BE2C (cell line): ENCODE measurements at regions not wholly inside any gene's neighbourhood (a gene's known extent, or its start where the extent isn't known, plus 50 kb on each side); places are given as distances from the start of the nearest gene placed in this dataset.

Experiments used
- DNase-seq: peaks from one replicate; pipeline ENCODE4 v3.0.0-alpha.2; 2020
- H3K27me3 ChIP-seq: fragments of 250-450 bp; sonication (Bioruptor Pico); 2 replicates; pipeline ENCODE4 v1.5.1; 2020; ENCODE audit warnings: mild to moderate bottlenecking
- H3K36me3 ChIP-seq: fragments of 250-450 bp; sonication (Bioruptor Pico); 2 replicates; pipeline ENCODE4 v1.5.1; 2020; ENCODE audit warnings: mild to moderate bottlenecking
- H3K4me1 ChIP-seq: fragments of 250-450 bp; sonication (Bioruptor Pico); 2 replicates; pipeline ENCODE4 v1.5.1; 2020
- H3K4me3 ChIP-seq: 2 replicates; pipeline ENCODE4 v1.5.1; 2011; ENCODE audit warnings: low read depth, low read length
- H3K9me3 ChIP-seq: fragments of 250-450 bp; sonication (Bioruptor Pico); 2 replicates; pipeline ENCODE4 v1.5.1; 2020
- TF ChIP-seq, protein P1 (sequence below): IDR thresholded peaks from 2 replicates; pipeline ENCODE4 v1.5.1; 2012; ENCODE audit warnings: mild to moderate bottlenecking, low read depth, low read length

DNA sequence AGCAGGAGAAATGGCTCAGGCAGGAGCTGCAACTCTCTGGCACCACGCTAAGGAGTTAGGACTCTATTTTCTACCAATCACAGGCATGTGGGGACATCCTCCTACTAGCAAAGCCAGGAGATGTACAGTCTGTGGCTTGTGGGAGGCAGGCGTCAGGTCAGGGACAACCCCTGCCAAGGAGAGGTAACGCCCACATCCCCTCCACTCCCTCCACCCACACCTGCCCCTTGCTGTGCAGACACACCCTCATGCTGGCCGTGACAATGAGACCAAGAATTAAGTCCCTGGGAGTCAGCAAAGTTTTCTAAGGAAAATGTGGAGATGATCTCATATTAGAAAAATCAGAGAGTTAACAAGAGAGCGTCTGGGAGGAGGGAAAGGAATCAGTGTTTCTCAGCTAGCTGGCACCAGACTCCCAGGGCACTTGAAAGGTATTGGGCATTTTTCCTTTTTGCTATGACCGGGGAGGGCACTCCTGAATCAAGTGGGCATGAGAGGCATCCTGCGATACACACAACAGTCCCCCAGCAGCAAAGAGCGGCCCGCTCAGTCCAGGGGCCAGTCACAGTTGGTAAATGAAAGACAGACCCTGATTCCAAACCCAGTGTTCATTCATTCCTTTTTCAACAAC lies 87.3 kb upstream of the RPL38 start:
- Histone ChIP-seq H3K4me3 (no peak overlapping the region), H3K4me1 (no peaks in the 10 kb centered on the region), H3K9me3 (0 out of 2 replicates have a peak, but pooled peaks cover 3% of the 10 kb centered on the region), H3K27me3 (no peaks in the 10 kb centered on the region), H3K36me3 (no peaks in the 10 kb centered on the region)
- TF ChIP-seq, protein P1, sequence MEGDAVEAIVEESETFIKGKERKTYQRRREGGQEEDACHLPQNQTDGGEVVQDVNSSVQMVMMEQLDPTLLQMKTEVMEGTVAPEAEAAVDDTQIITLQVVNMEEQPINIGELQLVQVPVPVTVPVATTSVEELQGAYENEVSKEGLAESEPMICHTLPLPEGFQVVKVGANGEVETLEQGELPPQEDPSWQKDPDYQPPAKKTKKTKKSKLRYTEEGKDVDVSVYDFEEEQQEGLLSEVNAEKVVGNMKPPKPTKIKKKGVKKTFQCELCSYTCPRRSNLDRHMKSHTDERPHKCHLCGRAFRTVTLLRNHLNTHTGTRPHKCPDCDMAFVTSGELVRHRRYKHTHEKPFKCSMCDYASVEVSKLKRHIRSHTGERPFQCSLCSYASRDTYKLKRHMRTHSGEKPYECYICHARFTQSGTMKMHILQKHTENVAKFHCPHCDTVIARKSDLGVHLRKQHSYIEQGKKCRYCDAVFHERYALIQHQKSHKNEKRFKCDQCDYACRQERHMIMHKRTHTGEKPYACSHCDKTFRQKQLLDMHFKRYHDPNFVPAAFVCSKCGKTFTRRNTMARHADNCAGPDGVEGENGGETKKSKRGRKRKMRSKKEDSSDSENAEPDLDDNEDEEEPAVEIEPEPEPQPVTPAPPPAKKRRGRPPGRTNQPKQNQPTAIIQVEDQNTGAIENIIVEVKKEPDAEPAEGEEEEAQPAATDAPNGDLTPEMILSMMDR, result no peak
- no peak for DNase-seq

DNA sequence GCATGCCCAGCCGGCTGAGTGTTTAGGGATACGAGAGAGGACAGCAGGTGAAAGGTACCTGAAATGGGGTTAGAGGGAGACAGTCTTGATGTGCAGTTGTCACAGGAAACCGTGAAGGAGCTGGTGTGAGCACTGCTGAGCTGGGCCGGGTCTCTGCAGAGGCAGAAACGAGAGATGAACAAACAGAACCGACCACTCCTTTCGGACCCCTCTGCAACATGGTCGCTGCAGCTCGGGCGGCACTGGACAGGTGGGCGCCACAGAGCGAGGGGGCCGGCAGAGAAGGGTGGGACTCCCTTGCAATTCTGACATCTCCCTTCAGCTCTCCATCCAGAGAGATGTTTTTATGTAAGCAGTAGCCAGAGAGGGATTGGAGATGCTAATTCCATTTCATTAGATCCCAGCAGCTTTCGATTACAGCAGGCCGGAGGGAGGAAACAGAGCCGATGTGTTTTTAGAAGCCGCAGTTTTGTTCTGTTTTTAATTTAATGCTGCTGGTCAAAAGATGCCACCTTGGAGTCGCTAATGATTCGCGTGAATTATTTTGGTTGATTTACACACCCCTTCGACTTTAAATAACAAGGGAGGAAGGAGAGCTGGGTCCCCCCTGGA lies 86.3 kb upstream of the RPL38 start:
- no peaks in the 10 kb centered on the region for H3K27me3 ChIP-seq
- TF ChIP-seq, protein P1, result no peak

DNA sequence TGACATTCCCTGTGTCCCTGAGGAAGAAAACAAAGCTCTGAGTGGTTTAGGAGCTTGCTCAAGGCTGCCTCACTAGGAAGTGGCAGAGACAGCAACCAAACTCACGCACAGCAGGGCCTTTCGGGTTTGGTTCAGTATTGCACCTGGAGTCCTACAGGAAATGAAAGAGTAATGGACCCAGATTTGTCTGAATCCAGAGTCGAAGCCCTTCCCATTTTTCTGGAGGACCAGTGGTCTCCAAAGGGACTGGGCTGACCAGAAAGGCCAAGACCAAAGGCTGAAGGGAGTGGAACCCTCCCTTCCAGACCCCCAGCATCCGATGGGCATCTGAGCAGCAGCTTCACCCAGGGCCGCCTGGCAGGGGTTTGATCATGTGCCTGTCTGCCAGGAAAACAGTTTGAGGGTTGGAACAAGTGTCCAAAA lies 85.5 kb upstream of the RPL38 start:
- H3K4me1 ChIP-seq, result no peaks in the 10 kb centered on the region
- no peak overlapping the region for H3K4me3 ChIP-seq
- TF ChIP-seq, protein P1, result no peak
- H3K36me3 ChIP-seq, result no peaks in the 10 kb centered on the region
- H3K9me3 ChIP-seq, result no peaks in the 10 kb centered on the region
- no peaks in the 10 kb centered on the region for H3K27me3 ChIP-seq
- no peak for DNase-seq

More for the DNA sequence above, 86.3 kb upstream of the RPL38 start:
- no peaks in the 10 kb centered on the region for H3K4me1 ChIP-seq
- no peak for DNase-seq
- H3K4me3 ChIP-seq, result no peak overlapping the region
- 0 out of 2 replicates have a peak, but pooled peaks cover 3% of the 10 kb centered on the region for H3K9me3 ChIP-seq
- no peaks in the 10 kb centered on the region for H3K36me3 ChIP-seq

DNA sequence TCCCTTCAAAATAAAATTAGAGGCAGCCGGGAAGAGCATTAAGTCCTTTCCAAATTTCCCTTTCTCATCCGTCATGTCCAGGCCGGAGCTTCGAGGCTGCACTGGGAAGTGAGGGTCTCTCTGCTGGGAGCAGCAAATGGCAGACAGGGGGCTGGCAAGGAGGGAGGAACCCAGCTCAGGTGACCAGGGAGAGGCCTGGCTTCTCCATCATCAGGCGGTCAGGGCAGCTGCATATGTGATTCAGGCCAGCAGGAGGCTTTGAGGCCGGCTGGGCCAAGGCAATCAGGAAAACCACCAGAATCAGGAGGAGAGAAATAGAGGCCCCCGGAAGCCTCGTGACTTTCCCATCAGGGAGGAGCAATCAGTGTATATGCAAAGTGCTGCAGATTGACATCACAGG lies 85.0 kb upstream of the RPL38 start:
- H3K9me3 ChIP-seq, result no peaks in the 10 kb centered on the region
- no peaks in the 10 kb centered on the region for H3K4me1 ChIP-seq
- H3K36me3 ChIP-seq, result no peaks in the 10 kb centered on the region
- TF ChIP-seq, protein P1, result peak; percentile 22; the same call in 1 of the 2 replicates
- DNase-seq, result no peak
- no peak overlapping the region for H3K4me3 ChIP-seq
- H3K27me3 ChIP-seq, result no peaks in the 10 kb centered on the region

DNA sequence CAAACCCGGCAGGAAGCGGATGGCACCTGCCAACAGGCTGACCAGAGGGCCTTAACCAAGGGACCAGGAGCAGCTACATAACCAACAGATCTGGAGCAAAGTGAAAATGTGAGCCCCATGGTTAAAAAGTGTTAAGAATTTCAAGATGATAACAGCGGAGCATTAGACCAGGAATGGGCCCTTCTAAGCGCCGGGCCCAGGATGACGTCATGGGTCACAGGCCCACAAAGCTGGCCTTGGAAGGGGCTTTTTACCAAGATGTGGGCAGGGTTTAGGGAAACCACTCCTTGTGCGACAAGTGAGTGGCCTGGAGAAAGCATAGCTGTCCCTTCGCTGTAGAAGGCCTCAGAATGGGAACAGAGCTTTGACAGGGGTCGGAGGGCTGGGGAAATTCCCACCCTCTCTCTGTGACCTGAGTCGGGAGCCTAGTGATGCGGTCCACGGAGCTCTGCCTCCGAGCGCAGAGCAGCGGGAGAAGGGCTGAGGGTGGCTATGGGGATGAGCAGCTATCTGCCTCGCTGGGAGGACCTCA lies 84.4 kb upstream of the RPL38 start:
- TF ChIP-seq, protein P1, result no peak
- no peaks in the 10 kb centered on the region for H3K4me1 ChIP-seq
- H3K27me3 ChIP-seq, result no peaks in the 10 kb centered on the region

DNA sequence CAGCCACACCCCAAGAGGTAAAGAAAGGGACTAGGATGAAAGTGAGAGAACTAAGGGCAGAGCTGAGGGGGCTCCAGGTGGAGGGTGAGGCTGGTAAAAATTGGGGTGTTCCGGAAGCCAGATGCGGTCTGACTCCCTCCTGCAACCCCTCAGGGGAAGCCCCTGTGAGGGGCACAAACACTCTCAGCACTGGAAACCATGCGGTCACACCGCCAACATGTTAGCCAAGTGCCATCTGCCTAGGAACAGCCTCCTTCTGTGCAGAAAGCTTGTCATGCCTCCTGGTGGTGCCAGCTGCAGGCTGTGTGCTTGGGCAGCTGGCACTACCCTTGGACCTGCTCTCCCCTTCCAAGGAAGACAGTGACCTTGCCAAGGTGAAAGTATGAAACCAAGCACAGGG lies 83.5 kb upstream of the RPL38 start:
- no peaks in the 10 kb centered on the region for H3K27me3 ChIP-seq
- DNase-seq, result no peak

More for the DNA sequence above, 84.4 kb upstream of the RPL38 start:
- Histone ChIP-seq H3K9me3 (no peaks in the 10 kb centered on the region), H3K36me3 (no peaks in the 10 kb centered on the region), H3K4me3 (no peak overlapping the region)
- no peak for DNase-seq

More for the DNA sequence above, 83.5 kb upstream of the RPL38 start:
- Histone ChIP-seq H3K36me3 (no peaks in the 10 kb centered on the region), H3K9me3 (no peaks in the 10 kb centered on the region), H3K4me1 (no peaks in the 10 kb centered on the region), H3K4me3 (no peak overlapping the region)
- TF ChIP-seq, protein P1, result no peak
